OCI-LY3 (cell line): ENCODE measurements at regions not wholly inside any gene's neighbourhood (a gene's known extent, or its start where the extent isn't known, plus 50 kb on each side); places are given as distances from the start of the nearest gene placed in this dataset.

Source experiments
- EZH2phosphoT487 ChIP-seq: fragments of 200-600 bp; shearing (Covaris generic); IDR thresholded peaks from 2 replicates; pipeline ENCODE4 v1.6.1; 2018; ENCODE audit warnings: antibody characterized with exemption, mixed run types, low read depth
- TF ChIP-seq, protein P1 (sequence below): fragments of 200-600, 300-600 bp; sonication (generic); IDR thresholded peaks from 2 replicates; pipeline ENCODE4 v1.5.1; 2014; ENCODE audit warnings: antibody characterized with exemption, low read length, low read depth

DNA sequence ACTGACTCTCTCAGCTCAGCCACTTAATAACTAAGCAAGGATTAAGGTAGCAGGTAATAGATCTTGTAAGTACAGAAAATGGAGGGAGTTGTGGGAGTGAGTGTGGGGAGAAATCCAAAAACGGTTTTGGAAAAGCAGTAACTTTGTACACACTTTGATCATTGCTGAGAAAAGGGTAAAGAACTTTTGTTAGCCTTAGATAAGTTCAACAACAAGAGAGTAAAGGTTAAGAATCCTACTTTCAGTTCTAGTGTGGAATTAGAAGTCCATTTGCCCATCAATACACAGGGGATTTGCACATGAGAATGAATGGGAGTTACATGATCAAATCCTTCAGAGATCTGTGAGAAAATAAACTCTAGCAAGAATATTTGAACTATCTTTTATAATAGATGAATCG, 528.7 kb downstream of the SOX2 start:
- TF ChIP-seq, protein P1, sequence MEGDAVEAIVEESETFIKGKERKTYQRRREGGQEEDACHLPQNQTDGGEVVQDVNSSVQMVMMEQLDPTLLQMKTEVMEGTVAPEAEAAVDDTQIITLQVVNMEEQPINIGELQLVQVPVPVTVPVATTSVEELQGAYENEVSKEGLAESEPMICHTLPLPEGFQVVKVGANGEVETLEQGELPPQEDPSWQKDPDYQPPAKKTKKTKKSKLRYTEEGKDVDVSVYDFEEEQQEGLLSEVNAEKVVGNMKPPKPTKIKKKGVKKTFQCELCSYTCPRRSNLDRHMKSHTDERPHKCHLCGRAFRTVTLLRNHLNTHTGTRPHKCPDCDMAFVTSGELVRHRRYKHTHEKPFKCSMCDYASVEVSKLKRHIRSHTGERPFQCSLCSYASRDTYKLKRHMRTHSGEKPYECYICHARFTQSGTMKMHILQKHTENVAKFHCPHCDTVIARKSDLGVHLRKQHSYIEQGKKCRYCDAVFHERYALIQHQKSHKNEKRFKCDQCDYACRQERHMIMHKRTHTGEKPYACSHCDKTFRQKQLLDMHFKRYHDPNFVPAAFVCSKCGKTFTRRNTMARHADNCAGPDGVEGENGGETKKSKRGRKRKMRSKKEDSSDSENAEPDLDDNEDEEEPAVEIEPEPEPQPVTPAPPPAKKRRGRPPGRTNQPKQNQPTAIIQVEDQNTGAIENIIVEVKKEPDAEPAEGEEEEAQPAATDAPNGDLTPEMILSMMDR: no peak
- TF ChIP-seq EZH2phosphoT487: no peak
